H1 (cell line): ENCODE measurements at regions not wholly inside any gene's neighbourhood (a gene's known extent, or its start where the extent isn't known, plus 50 kb on each side); places are given as distances from the start of the nearest gene placed in this dataset.

ENCODE experiments used
- CTCF ChIA-PET: fragments of 300-600 bp; sonication (Branson Sonifier 250); formaldehyde crosslinking; loops from one replicate; lab custom pipeline; 2021; ENCODE audit not compliant: partially characterized antibody; lab: Charles Lee
- POLR2A ChIA-PET: fragments of 300-600 bp; sonication (Branson Sonifier 250); formaldehyde crosslinking; loops from one replicate; lab custom pipeline; 2021; ENCODE audit warnings: inconsistent platforms; ENCODE audit not compliant: partially characterized antibody; lab: Charles Lee
- DNase-seq, 2 experiments: peaks; one replicate each; pipeline versions ENCODE4 v3.0.0 to v3.0.0-alpha.2; 2010 to 2022; ENCODE audit warnings: low spot score in 2 of 2, low read depth in 1 of 2, mixed read lengths in 1 of 2
- FAIRE-seq: peaks from 2 replicates; lab custom pipeline; 2011; peaks lifted over from hg19 to GRCh38; lab: Jason Lieb, UNC
- H2AFZ ChIP-seq: 2 replicates; pipeline ENCODE4 v1.8.1; 2012; ENCODE audit warnings: low read length, inconsistent platforms
- H2AK5ac ChIP-seq: 2 replicates; pipeline ENCODE4 v1.6.1; 2013; ENCODE audit warnings: low read depth, low read length
- H2BK120ac ChIP-seq: replicated peaks from 2 replicates; pipeline ENCODE3; 2013; ENCODE audit warnings: low read depth, low read length, inconsistent platforms
- H2BK12ac ChIP-seq: 2 replicates; pipeline ENCODE4 v1.6.1; 2013; ENCODE audit warnings: low read depth, low read length
- H2BK15ac ChIP-seq: 2 replicates; pipeline ENCODE4 v1.6.1; 2013; ENCODE audit warnings: low read length
- H2BK20ac ChIP-seq: 2 replicates; pipeline ENCODE4 v1.6.1; 2013; ENCODE audit warnings: low read length
- H2BK5ac ChIP-seq: 2 replicates; pipeline ENCODE4 v1.6.1; 2013; ENCODE audit warnings: low read depth, low read length
- H3K14ac ChIP-seq: 2 replicates; pipeline ENCODE4 v1.6.1; 2013; ENCODE audit warnings: inconsistent platforms; ENCODE audit not compliant: insufficient read length
- H3K18ac ChIP-seq: 2 replicates; pipeline ENCODE4 v1.6.1; 2013; ENCODE audit warnings: low read length; ENCODE audit errors: extremely low read depth
- H3K23ac ChIP-seq: 2 replicates; pipeline ENCODE4 v1.6.1; 2013; ENCODE audit warnings: inconsistent platforms; ENCODE audit not compliant: insufficient read length
- H3K23me2 ChIP-seq: 2 replicates; pipeline ENCODE4 v1.6.1; 2013; ENCODE audit warnings: low read depth, low read length
- H3K27ac ChIP-seq: 2 replicates; pipeline ENCODE4 v1.6.1; 2011; ENCODE audit warnings: low read depth, low read length, inconsistent platforms
- H3K27me3 ChIP-seq, 4 experiments: replicated peaks in 1 of 4; 1 replicate in 1 of 4; 2 replicates in 3 of 4; pipeline versions ENCODE4 v1.6.1 to v1.8.1; 2011 to 2013; ENCODE audit warnings: low read length in 3 of 4, mild to moderate bottlenecking in 3 of 4, inconsistent platforms in 2 of 4, mixed read lengths in 2 of 4, moderate library complexity in 1 of 4; ENCODE audit not compliant: control insufficient read depth in 3 of 4, insufficient read depth in 3 of 4; ENCODE audit errors: extremely low read depth in 1 of 4
- H3K36me3 ChIP-seq, 4 experiments: 2 replicates each; pipeline versions ENCODE4 v1.6.1 to v1.8.1; 2011 to 2013; ENCODE audit warnings: mild to moderate bottlenecking in 4 of 4, low read length in 3 of 4, moderate library complexity in 2 of 4, control low read depth in 1 of 4, inconsistent platforms in 1 of 4; ENCODE audit not compliant: insufficient read depth in 4 of 4, control insufficient read depth in 2 of 4
- H3K4ac ChIP-seq: replicated peaks from 2 replicates; pipeline ENCODE3; 2013; ENCODE audit warnings: low read length, low read depth, mixed read lengths, inconsistent platforms; ENCODE audit not compliant: insufficient read length
- H3K4me1 ChIP-seq, 4 experiments: replicated peaks in 1 of 4; 1 replicate in 1 of 4; 2 replicates in 3 of 4; pipeline versions ENCODE4 v1.6.1 to v1.8.1; 2011 to 2013; ENCODE audit warnings: low read length in 3 of 4, inconsistent platforms in 2 of 4, mixed read lengths in 1 of 4; ENCODE audit not compliant: insufficient read depth in 4 of 4, control insufficient read depth in 3 of 4
- H3K4me2 ChIP-seq, 2 experiments: 2 replicates each; pipeline versions ENCODE4 v1.6.1 to v1.8.1; 2011 to 2013; ENCODE audit warnings: low read depth in 2 of 2, low read length in 2 of 2, control low read depth in 1 of 2, inconsistent platforms in 1 of 2, mild to moderate bottlenecking in 1 of 2; ENCODE audit not compliant: insufficient read depth in 1 of 2
- H3K4me3 ChIP-seq, 4 experiments: fragments of 200-600, 300-600 bp in 1 of 4; sonication (generic), shearing (Covaris generic), sonication (Bioruptor Twin) in 1 of 4; 2 replicates each; pipeline versions ENCODE4 v1.5.1 to v1.8.1; 2011 to 2016; ENCODE audit warnings: low read length in 4 of 4, low read depth in 3 of 4, control low read depth in 2 of 4, inconsistent platforms in 2 of 4, mild to moderate bottlenecking in 2 of 4, mixed read lengths in 1 of 4, moderate library complexity in 1 of 4; ENCODE audit not compliant: insufficient read depth in 2 of 4; ENCODE audit errors: extremely low read depth in 1 of 4
- H3K56ac ChIP-seq: replicated peaks from 2 replicates; pipeline ENCODE3; 2013; ENCODE audit warnings: low read depth, mild to moderate bottlenecking, mixed read lengths, low read length, inconsistent platforms; ENCODE audit not compliant: insufficient read length
- H3K79me1 ChIP-seq: 2 replicates; pipeline ENCODE4 v1.6.1; 2013; ENCODE audit warnings: low read depth, low read length, control low read depth
- H3K79me2 ChIP-seq, 2 experiments: 2 replicates each; pipeline versions ENCODE4 v1.6.1 to v1.8.1; 2012 to 2013; ENCODE audit warnings: low read length in 2 of 2, mild to moderate bottlenecking in 2 of 2, inconsistent platforms in 1 of 2; ENCODE audit not compliant: insufficient read depth in 2 of 2, control insufficient read depth in 1 of 2
- H3K9ac ChIP-seq, 4 experiments: replicated peaks in 1 of 4; 1 replicate in 1 of 4; 2 replicates in 3 of 4; pipeline versions ENCODE4 v1.6.1 to v1.8.1; 2011 to 2013; ENCODE audit warnings: low read depth in 3 of 4, low read length in 3 of 4, control low read depth in 2 of 4, mild to moderate bottlenecking in 2 of 4, moderate library complexity in 2 of 4, inconsistent platforms in 1 of 4; ENCODE audit errors: extremely low read depth in 1 of 4
- H3K9me3 ChIP-seq, 2 experiments: 2 replicates each; pipeline versions ENCODE4 v1.6.1 to v1.8.1; 2012 to 2013; ENCODE audit warnings: mild to moderate bottlenecking in 2 of 2, moderate library complexity in 2 of 2, control low read depth in 1 of 2, inconsistent platforms in 1 of 2, low read depth in 1 of 2, low read length in 1 of 2, mixed read lengths in 1 of 2; ENCODE audit not compliant: insufficient read depth in 2 of 2
- H4K20me1 ChIP-seq, 2 experiments: replicated peaks in 1 of 2; 2 replicates each; pipeline versions ENCODE3 to v1.8.1; 2011 to 2013; ENCODE audit warnings: inconsistent platforms in 2 of 2, low read length in 2 of 2, mild to moderate bottlenecking in 1 of 2; ENCODE audit not compliant: insufficient read depth in 2 of 2, control insufficient read depth in 1 of 2
- H4K5ac ChIP-seq: 2 replicates; pipeline ENCODE4 v1.6.1; 2013; ENCODE audit warnings: low read length, low read depth, mixed read lengths, inconsistent platforms; ENCODE audit not compliant: insufficient read length
- H4K8ac ChIP-seq: 2 replicates; pipeline ENCODE4 v1.8.0; 2013; ENCODE audit warnings: mild to moderate bottlenecking, moderate library complexity, low read length, inconsistent platforms; ENCODE audit not compliant: insufficient read depth; ENCODE audit errors: extremely low read depth
- H4K91ac ChIP-seq: replicated peaks from 2 replicates; pipeline ENCODE3; 2013; ENCODE audit warnings: low read length, mixed read lengths, inconsistent platforms; ENCODE audit not compliant: insufficient read length
- CHD1 ChIP-seq: IDR thresholded peaks from 2 replicates; pipeline ENCODE4 v1.6.1; 2012; ENCODE audit warnings: low read depth, low read length, improper control_type of control experiment
- EGR1 ChIP-seq: IDR thresholded peaks from 2 replicates; pipeline ENCODE4 v1.6.1; 2011; ENCODE audit warnings: low read depth, low read length, borderline replicate concordance
- HDAC2 ChIP-seq, 2 experiments: fragments of 300-600 bp in 1 of 2; sonication (generic) in 1 of 2; IDR thresholded peaks; 2 replicates each; pipeline ENCODE4 v1.6.1; 2011 to 2012; ENCODE audit warnings: low read depth in 2 of 2, low read length in 2 of 2, mild to moderate bottlenecking in 2 of 2, moderate library complexity in 2 of 2, borderline replicate concordance in 1 of 2, inconsistent platforms in 1 of 2
- SP1 ChIP-seq: IDR thresholded peaks from 2 replicates; pipeline ENCODE4 v1.6.1; 2011; ENCODE audit warnings: low read depth, low read length
- WGBS, 2 experiments: shearing (Covaris generic) in 1 of 2; methylation state at CpG; one replicate each; pipeline versions ENCODE4 v1.1.6 to v1.1.7; 2013 to 2015; ENCODE audit warnings: low lambda C conversion rate in 2 of 2, mixed read lengths in 2 of 2, inconsistent platforms in 1 of 2, low coverage in 1 of 2, missing lambda C conversion rate in 1 of 2; ENCODE audit not compliant: insufficient replicate concordance in 2 of 2, insufficient coverage in 1 of 2, insufficient read length in 1 of 2; ENCODE audit errors: extremely low coverage in 1 of 2, missing lambda C conversion rate in 1 of 2; 5-methylcytosine and 5-hydroxymethylcytosine counted together

DNA sequence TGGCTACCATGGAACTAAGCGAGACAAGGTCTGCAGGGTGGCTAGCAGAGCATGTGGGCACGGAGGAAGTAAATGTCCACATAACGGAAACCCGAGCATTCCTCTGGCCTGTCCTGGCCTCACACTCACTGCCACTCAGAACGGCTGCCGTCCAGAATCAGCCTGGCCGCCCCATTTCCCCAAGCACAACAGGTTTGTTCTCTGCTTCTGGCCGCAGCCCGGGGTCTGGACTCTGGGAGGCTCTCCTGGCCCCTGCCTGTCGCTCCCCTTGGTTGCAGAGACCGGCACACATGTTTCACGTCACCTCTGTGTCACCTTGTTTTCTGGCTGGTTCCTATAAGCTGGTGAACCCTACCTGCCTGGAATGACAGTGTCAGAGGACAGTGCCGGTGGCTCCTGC, 69.3 kb downstream of the GLI2 start:
- Histone ChIP-seq H3K14ac (no peak overlapping the region), H3K79me2 (peaks cover 0 to 29% of the 10 kb centered on the region in 2 experiments; a peak in 1 of 4 replicates), H3K27ac (no peak overlapping the region), H3K56ac (no peak overlapping the region), H3K36me3 (peaks cover 0 to 11% (median 4%) of the 10 kb centered on the region in 4 experiments; a peak in 4 of 8 replicates), H3K9me3 (no peaks in the 10 kb centered on the region), H3K18ac (no peak overlapping the region), H3K4me3 (no peak overlapping the region), H4K20me1 (peaks cover 10 to 13% of the 10 kb centered on the region in 2 experiments), H3K4me1 (peaks cover 4 to 15% (median 9%) of the 10 kb centered on the region in 4 experiments; a peak in 6 of 7 replicates), H4K91ac (no peak overlapping the region), H2BK5ac (no peak overlapping the region), H4K5ac (no peak overlapping the region), H2BK20ac (no peak overlapping the region), H3K4ac (no peak overlapping the region), H2AFZ (no peak overlapping the region), H2BK120ac (no peak overlapping the region), H2AK5ac (no peak overlapping the region), H3K23me2 (no peaks in the 10 kb centered on the region; the same call in 1 of the 2 replicates), H2BK15ac (no peak overlapping the region; the same call in 1 of the 2 replicates), H3K23ac (no peak overlapping the region), H2BK12ac (no peak overlapping the region; the same call in 1 of the 2 replicates), H3K79me1 (peaks cover 33% of the 10 kb centered on the region), H3K4me2 (no peak overlapping the region), H3K9ac (peak overlapping the region in 1 of 4 experiments; percentile 10; a peak in 1 of 7 replicates), H4K8ac (peak overlapping the region; percentile 75; the same call in 1 of the 2 replicates), H3K27me3 (no peaks in the 10 kb centered on the region; a peak in 1 of 7 replicates)
- WGBS, 2 experiments = 93% methylated on average over 13 of the region's 13 CpGs; no CpG with 5 or more reads in 1 of the 2 experiments
- CTCF ChIA-PET = interaction anchor here (0.9 to 1.6 kb wide), 6 partner anchors 9 to 203 kb away, joined by 3 to 4 read pairs (median 3); no protein-coding TSS in a partner anchor
- TF ChIP-seq EGR1 (no peak), HDAC2 (IDR thresholded peaks at IDR 0.05; ENCODE audit: borderline replicate concordance in 1 of 2, low read depth in 2 of 2, low read length in 2 of 2) (no peak), CHD1 (no peak), SP1 (no peak)
- FAIRE-seq = no peak
- POLR2A ChIA-PET = interaction anchor here (0.9 kb wide), 1 partner anchor 15 kb away, joined by 3 read pairs; no protein-coding TSS in a partner anchor
- DNase-seq = no peak
